ENCODE measurements at regions not wholly inside any gene's neighbourhood (a gene's known extent, or its start where the extent isn't known, plus 50 kb on each side); places are given as distances from the start of the nearest gene placed in this dataset.

DNA sequence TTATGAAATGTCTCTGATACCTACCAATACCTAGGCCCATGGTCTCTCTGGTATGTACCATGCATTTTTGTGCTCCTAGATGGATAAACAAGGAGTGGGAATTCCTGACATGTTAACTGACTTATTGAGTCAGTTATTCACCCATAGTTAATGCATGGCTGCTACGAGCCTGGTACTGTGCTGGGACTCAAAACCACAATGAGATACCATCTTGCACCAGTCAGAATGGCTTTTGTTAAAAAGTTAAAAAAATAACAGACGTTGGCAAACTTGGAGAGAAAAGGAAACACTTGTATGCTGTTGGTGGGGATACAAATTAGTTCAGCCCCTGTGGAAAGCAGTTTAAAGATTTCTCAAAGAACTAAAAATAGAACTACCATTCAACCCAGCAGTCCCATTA is 293.8 kb downstream of the OSTF1 start:
- TF ChIP-seq GATA2 (IDR thresholded peaks at IDR 0.05; ENCODE audit: low read depth, low read length) (no peak), GATA3 (IDR thresholded peaks at IDR 0.05; ENCODE audit: low read depth, low read length) (no peak)

All from SH-SY5Y (cell line).